Esophagus squamous epithelium (tissue), 5 donors: ENCODE measurements at regions not wholly inside any gene's neighbourhood (a gene's known extent, or its start where the extent isn't known, plus 50 kb on each side); places are given as distances from the start of the nearest gene placed in this dataset.

Experiments used
- DNase-seq: peaks from one replicate; lab custom pipeline; 2025; lab: John Stamatoyannopoulos, UW
- H3K27ac ChIP-seq, 4 donors: fragments of 200-600 bp; sonication (generic); one replicate each; pipeline ENCODE4 v1.5.1; 2016 to 2019; ENCODE audit warnings: mild to moderate bottlenecking in 1 of 4
- H3K27me3 ChIP-seq, 4 donors: fragments of 200-600 bp; sonication (generic); 1 replicate in 3 of 4; 2 replicates in 1 of 4; pipeline versions ENCODE4 v1.5.1 to v1.6.0; 2017 to 2021; ENCODE audit warnings: antibody characterized with exemption in 1 of 4
- H3K36me3 ChIP-seq, 3 donors: fragments of 200-600 bp; sonication (generic); one replicate each; pipeline ENCODE4 v1.5.1; 2016 to 2019
- H3K4me1 ChIP-seq, 3 donors: fragments of 200-600 bp; sonication (generic); one replicate each; pipeline ENCODE4 v1.5.1; 2017 to 2019
- H3K4me3 ChIP-seq, 4 donors: fragments of 200-600 bp; sonication (generic); 1 replicate in 3 of 4; 2 replicates in 1 of 4; pipeline ENCODE4 v1.5.1; 2016 to 2019; ENCODE audit warnings: mild to moderate bottlenecking in 2 of 4, moderate library complexity in 1 of 4
- H3K9me3 ChIP-seq, 3 donors: fragments of 200-600 bp; sonication (generic); one replicate each; pipeline ENCODE4 v1.5.1; 2016 to 2019
- POLR2A ChIP-seq, 4 donors: fragments of 450-650 bp; IDR thresholded peaks; one replicate each; pipeline ENCODE4 v1.6.1; 2017; ENCODE audit warnings: antibody characterized with exemption in 4 of 4, mild to moderate bottlenecking in 4 of 4, moderate library complexity in 3 of 4
- WGBS, 2 donors: methylation state at CpG; one replicate each; pipeline ENCODE4 v1.1.5; 2018; 5-methylcytosine and 5-hydroxymethylcytosine counted together
- intact Hi-C: fragments of 100-400 bp; cut with DNase I; formaldehyde crosslinking; loops from one replicate; pipeline ENCODE4 v1.15.0; 2022
- TF ChIP-seq, protein P1 (sequence below), 6 experiments: fragments of 450-650 bp in 4 of 6; fragments of 200-600 bp in 2 of 6; sonication (generic) in 2 of 6; IDR thresholded peaks; one replicate each; pipeline ENCODE4 v1.5.1; 2016 to 2019; ENCODE audit warnings: antibody characterized with exemption in 6 of 6, mild to moderate bottlenecking in 4 of 6, moderate library complexity in 4 of 6
- donor health status: DM: yes; HTN: yes; CAD: no.

DNA sequence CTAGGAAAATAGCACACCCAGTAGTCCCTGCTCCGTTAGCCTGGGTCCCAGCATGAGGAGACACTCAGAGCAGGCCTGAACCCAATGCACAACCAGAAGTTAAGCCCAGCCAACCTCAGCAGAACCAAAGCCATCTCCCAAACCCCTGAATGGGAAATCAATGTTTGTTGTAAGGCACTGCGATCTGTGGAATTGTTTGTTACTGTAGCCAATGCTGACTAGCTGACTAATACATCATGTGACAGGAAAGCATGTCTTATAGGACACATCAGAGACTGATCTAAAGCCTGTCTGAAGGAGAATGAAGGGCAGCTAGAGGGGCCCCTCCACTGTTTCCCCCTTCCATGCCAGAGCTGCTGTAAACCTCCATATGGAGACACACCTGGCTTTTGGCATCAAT, 96.4 kb downstream of the MARCHF4 start:
- intact Hi-C loops = no loop called here
- Histone ChIP-seq H3K4me1 (no peaks in the 10 kb centered on the region), H3K9me3 (no peaks in the 10 kb centered on the region), H3K27ac (no peak overlapping the region), H3K4me3 (no peak overlapping the region), H3K27me3 (peaks cover 0 to 13% (median 2%) of the 10 kb centered on the region in 4 donors), H3K36me3 (no peaks in the 10 kb centered on the region)
- TF ChIP-seq POLR2A (IDR thresholded peaks at IDR 0.05) = no peak
- TF ChIP-seq, protein P1, sequence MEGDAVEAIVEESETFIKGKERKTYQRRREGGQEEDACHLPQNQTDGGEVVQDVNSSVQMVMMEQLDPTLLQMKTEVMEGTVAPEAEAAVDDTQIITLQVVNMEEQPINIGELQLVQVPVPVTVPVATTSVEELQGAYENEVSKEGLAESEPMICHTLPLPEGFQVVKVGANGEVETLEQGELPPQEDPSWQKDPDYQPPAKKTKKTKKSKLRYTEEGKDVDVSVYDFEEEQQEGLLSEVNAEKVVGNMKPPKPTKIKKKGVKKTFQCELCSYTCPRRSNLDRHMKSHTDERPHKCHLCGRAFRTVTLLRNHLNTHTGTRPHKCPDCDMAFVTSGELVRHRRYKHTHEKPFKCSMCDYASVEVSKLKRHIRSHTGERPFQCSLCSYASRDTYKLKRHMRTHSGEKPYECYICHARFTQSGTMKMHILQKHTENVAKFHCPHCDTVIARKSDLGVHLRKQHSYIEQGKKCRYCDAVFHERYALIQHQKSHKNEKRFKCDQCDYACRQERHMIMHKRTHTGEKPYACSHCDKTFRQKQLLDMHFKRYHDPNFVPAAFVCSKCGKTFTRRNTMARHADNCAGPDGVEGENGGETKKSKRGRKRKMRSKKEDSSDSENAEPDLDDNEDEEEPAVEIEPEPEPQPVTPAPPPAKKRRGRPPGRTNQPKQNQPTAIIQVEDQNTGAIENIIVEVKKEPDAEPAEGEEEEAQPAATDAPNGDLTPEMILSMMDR (IDR thresholded peaks at IDR 0.05) = no peak
- DNase-seq = no peak
- WGBS, 2 donors = 80 to 100% methylated on average over 2 of the region's 2 CpGs

DNA sequence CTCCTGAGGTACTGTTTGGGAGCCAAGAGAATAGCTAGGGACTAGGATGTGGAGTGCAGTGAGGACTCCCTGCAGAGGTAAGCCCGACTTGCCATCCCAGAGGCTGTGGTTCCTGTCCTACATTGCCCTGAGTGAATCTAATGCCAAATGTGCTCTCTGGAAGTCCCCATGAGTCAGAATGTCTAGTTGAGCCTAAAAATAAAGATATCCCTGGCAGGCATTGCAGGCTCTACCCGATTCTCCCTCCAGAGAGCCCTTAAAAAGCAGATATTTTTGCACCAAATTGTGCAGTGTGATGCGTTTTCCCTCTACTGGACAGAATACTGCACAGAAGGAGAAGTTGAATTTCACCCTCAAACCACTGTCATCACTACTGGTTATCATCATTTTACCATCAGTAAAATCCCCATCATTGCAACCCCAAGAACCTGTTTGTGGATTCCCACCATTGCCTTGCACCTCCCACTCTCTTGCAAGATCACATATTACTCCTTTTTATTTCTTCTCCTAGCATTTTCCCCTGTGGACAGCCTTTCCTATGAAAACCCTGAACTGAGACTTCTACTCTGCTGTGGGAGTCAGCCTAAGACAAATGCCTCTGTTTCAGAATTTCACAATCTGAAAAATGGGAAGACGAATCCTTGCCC, 98.0 kb downstream of the MARCHF4 start:
- TF ChIP-seq, protein P1 (IDR thresholded peaks at IDR 0.05) = no peak
- no peak for TF ChIP-seq POLR2A (IDR thresholded peaks at IDR 0.05)
- 28 to 34% methylated on average over 4 of the region's 4 CpGs for WGBS, 2 donors

DNA sequence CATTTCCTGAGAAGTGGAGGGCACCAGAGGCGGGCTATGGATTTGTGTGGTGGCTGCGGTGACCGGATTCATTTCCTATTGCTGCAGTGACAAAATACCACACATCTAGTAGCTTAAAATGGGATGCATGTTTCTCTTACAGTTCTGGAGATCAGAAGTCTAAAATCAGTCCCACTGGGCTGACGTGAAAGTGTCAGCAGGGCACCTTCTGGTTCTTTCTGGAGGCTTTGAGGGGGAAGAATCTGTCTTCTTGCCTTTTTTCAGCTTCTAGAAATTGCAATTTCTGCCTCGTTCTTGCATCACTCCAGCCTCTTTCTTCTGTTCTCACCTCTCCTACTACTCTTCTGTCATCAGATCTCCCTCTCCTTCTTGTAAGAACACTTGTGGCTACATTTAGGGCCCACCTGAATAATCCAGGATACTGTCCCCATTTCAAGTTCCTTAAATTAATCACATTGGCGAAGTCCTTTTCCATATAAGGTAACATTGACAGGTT, 111.2 kb downstream of the MARCHF4 start:
- Histone ChIP-seq H3K36me3 (no peaks in the 10 kb centered on the region), H3K9me3 (no peaks in the 10 kb centered on the region), H3K27me3 (peaks cover 0 to 16% (median 0%) of the 10 kb centered on the region in 4 donors), H3K27ac (no peak overlapping the region), H3K4me3 (no peak overlapping the region), H3K4me1 (no peaks in the 10 kb centered on the region)
- TF ChIP-seq POLR2A (IDR thresholded peaks at IDR 0.05) = no peak
- TF ChIP-seq, protein P1 (IDR thresholded peaks at IDR 0.05) = no peak
- WGBS, 2 donors = 79 to 82% methylated on average over 6 of the region's 6 CpGs
- intact Hi-C loops = no loop called here
- no peak for DNase-seq

More for the DNA sequence above, 98.0 kb downstream of the MARCHF4 start:
- H3K27ac ChIP-seq = no peak overlapping the region
- H3K27me3 ChIP-seq = peaks cover 0 to 13% (median 2%) of the 10 kb centered on the region in 4 donors
- no peak overlapping the region for H3K4me3 ChIP-seq
- H3K36me3 ChIP-seq = no peaks in the 10 kb centered on the region
- no peak for DNase-seq
- intact Hi-C loops = no loop called here
- H3K9me3 ChIP-seq = no peaks in the 10 kb centered on the region
- no peaks in the 10 kb centered on the region for H3K4me1 ChIP-seq

DNA sequence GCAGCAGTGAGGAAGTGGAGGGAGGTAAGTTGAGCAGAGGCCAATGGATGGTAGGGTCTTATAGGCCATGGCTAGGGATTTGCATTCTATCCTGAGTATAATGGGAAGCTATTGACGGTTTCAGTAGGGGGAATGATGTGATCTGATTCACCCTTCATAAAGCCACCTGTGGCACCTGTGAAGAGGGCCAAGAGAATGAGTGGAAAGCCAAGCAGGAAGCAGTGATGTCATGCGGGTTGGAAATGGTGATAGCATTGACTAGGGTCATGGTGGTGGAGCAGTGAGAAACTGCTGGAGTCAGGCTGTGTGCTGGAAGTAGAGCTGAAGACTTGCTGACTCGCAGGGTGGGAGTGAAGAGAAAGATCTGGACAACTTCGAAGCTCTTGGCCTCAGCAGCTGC, 111.7 kb downstream of the MARCHF4 start:
- Histone ChIP-seq H3K27me3 (peaks cover 0 to 16% (median 0%) of the 10 kb centered on the region in 4 donors), H3K27ac (no peak overlapping the region), H3K9me3 (no peaks in the 10 kb centered on the region), H3K4me1 (no peaks in the 10 kb centered on the region), H3K4me3 (no peak overlapping the region), H3K36me3 (no peaks in the 10 kb centered on the region)
- DNase-seq = no peak
- TF ChIP-seq, protein P1 (IDR thresholded peaks at IDR 0.05) = no peak
- TF ChIP-seq POLR2A (IDR thresholded peaks at IDR 0.05) = no peak
- WGBS, 2 donors = 74 to 79% methylated on average over 4 of the region's 4 CpGs
- intact Hi-C loops = no loop called here

DNA sequence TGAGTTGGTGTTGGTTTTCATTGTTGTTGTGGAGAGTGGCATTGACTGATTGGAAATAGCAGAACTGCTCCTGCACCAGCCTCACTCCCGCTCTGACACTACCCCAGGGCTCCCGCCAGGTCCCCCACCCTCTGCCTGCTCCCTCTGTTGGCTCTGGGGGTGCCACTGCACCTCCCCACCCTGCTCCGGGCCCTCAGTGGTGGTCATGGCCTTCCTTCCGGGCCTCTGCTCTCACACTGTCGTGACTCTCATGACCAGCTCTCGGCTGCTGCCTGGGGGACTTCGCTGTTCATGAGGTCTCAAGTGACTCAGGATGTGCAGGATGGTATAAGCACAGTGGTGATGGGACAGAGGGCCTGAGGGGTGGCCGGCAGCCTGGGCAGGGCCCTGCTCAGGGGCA, 113.2 kb downstream of the MARCHF4 start:
- intact Hi-C loops = no loop called here
- 88% methylated on average over 7 of the region's 8 CpGs; no CpG with 5 or more reads in 1 of the 2 donors for WGBS, 2 donors

More for the DNA sequence above, 113.2 kb downstream of the MARCHF4 start:
- Histone ChIP-seq H3K4me3 (no peak overlapping the region), H3K27ac (no peak overlapping the region), H3K4me1 (no peaks in the 10 kb centered on the region), H3K9me3 (no peaks in the 10 kb centered on the region), H3K36me3 (no peaks in the 10 kb centered on the region), H3K27me3 (peaks cover 0 to 14% (median 0%) of the 10 kb centered on the region in 4 donors)
- DNase-seq = no peak
- TF ChIP-seq, protein P1 (IDR thresholded peaks at IDR 0.05) = no peak
- TF ChIP-seq POLR2A (IDR thresholded peaks at IDR 0.05) = no peak
